ENCODE measurements at regions not wholly inside any gene's neighbourhood (a gene's known extent, or its start where the extent isn't known, plus 50 kb on each side); places are given as distances from the start of the nearest gene placed in this dataset.

DNA sequence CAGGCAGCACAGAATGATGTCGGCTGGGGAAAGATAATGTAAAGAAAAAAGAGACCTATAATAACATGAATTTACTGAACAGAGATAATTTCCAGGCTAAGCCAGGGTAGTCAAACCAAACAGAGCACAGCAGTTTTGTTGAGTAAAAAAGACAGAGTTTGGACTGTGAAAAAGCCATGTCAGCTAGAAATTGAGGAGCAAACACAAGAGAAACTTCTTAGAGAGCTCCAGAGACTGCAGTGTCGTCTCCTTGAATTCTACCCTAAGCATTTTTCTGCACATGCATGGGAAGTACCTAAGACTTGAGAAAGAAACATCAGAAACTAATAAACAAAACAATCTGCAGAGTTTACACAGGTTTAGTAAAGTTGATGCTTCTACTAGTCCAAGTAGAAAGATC lies 1098.8 kb upstream of the CDH8 start:
- WGBS (ENCODE audit: insufficient coverage, insufficient replicate concordance, low lambda C conversion rate, missing lambda C conversion rate): 25% methylated on average over 2 of the region's 2 CpGs
- intact Hi-C loops (cut with micrococcal nuclease; ENCODE audit: unreplicated experiment) (no loop called here), in situ Hi-C loops (cut with MboI) (no loop called here)
- Histone ChIP-seq H3K4me2 (ENCODE audit: control insufficient read depth, insufficient read depth) (no peak overlapping the region), H4K20me1 (ENCODE audit: control insufficient read depth, insufficient read depth) (no peaks in the 10 kb centered on the region), H3K4me1 (ENCODE audit: control insufficient read depth, insufficient read depth, low read length) (no peaks in the 10 kb centered on the region), H3K9me3 (replicated peaks; ENCODE audit: control insufficient read depth, insufficient read depth, low read length) (no peaks in the 10 kb centered on the region), H3K36me3 (ENCODE audit: control insufficient read depth in 2 of 2, insufficient read depth in 2 of 2, low read length in 1 of 2) (no peaks in the 10 kb centered on the region), H3K27ac (ENCODE audit: control insufficient read depth, insufficient read depth) (no peak overlapping the region), H3K9ac (ENCODE audit: control insufficient read depth, insufficient read depth, low read length) (no peak overlapping the region), H3K79me2 (ENCODE audit: control insufficient read depth, insufficient read depth, low read length) (no peaks in the 10 kb centered on the region), H3K4me3 (no peak overlapping the region), H3K27me3 (replicated peaks in 1 of 2; ENCODE audit: control insufficient read depth in 2 of 2, insufficient read depth in 2 of 2, low read length in 1 of 2) (no peaks in the 10 kb centered on the region), H2AFZ (ENCODE audit: control insufficient read depth, low read depth, low read length) (no peak overlapping the region)
- RAD21 ChIA-PET (ENCODE audit: unreplicated experiment): no interaction called here
- BruUV-seq (replicated peaks): no TSS peak
- TF ChIP-seq NR2F1 (conservative IDR thresholded peaks at IDR 0.05) (no peak), SP1 (IDR thresholded peaks at IDR 0.05; ENCODE audit: low read depth, low read length) (no peak), CBX3 (IDR thresholded peaks at IDR 0.05; ENCODE audit: borderline replicate concordance, low read depth) (no peak), YY1 (IDR thresholded peaks at IDR 0.05; ENCODE audit: low read depth, low read length) (no peak), ZSCAN29 (IDR thresholded peaks at IDR 0.05) (no peak), FOXK2 (IDR thresholded peaks at IDR 0.05) (no peak), STAT3 (IDR thresholded peaks at IDR 0.05; ENCODE audit: low read depth, low read length) (no peak), CREB1 (IDR thresholded peaks at IDR 0.05; ENCODE audit: low read depth) (no peak), MEF2A (IDR thresholded peaks at IDR 0.05; ENCODE audit: insufficient read depth, low read depth, low read length) (no peak), TCF3 (IDR thresholded peaks at IDR 0.05; ENCODE audit: borderline replicate concordance, insufficient read depth, low read depth, low read length) (no peak), ATF7 (IDR thresholded peaks at IDR 0.05; ENCODE audit: low read depth) (no peak), RAD21 (IDR thresholded peaks at IDR 0.05; ENCODE audit: insufficient read depth, low read depth, low read length) (no peak), MYB (IDR thresholded peaks at IDR 0.05; ENCODE audit: borderline replicate concordance, low read depth, low read length) (no peak), ZNF622 (IDR thresholded peaks at IDR 0.05) (no peak), ZZZ3 (IDR thresholded peaks at IDR 0.05; ENCODE audit: control insufficient read depth, insufficient read length, low read depth) (no peak), SIX5 (IDR thresholded peaks at IDR 0.05; ENCODE audit: low read depth, low read length, severe bottlenecking) (no peak)
- TF ChIP-seq, protein P1, sequence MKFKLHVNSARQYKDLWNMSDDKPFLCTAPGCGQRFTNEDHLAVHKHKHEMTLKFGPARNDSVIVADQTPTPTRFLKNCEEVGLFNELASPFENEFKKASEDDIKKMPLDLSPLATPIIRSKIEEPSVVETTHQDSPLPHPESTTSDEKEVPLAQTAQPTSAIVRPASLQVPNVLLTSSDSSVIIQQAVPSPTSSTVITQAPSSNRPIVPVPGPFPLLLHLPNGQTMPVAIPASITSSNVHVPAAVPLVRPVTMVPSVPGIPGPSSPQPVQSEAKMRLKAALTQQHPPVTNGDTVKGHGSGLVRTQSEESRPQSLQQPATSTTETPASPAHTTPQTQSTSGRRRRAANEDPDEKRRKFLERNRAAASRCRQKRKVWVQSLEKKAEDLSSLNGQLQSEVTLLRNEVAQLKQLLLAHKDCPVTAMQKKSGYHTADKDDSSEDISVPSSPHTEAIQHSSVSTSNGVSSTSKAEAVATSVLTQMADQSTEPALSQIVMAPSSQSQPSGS (IDR thresholded peaks at IDR 0.05; ENCODE audit: low read length): no peak
- TF ChIP-seq, protein P2, sequence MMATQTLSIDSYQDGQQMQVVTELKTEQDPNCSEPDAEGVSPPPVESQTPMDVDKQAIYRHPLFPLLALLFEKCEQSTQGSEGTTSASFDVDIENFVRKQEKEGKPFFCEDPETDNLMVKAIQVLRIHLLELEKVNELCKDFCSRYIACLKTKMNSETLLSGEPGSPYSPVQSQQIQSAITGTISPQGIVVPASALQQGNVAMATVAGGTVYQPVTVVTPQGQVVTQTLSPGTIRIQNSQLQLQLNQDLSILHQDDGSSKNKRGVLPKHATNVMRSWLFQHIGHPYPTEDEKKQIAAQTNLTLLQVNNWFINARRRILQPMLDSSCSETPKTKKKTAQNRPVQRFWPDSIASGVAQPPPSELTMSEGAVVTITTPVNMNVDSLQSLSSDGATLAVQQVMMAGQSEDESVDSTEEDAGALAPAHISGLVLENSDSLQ (IDR thresholded peaks at IDR 0.05): no peak
- TF ChIP-seq, protein P3, sequence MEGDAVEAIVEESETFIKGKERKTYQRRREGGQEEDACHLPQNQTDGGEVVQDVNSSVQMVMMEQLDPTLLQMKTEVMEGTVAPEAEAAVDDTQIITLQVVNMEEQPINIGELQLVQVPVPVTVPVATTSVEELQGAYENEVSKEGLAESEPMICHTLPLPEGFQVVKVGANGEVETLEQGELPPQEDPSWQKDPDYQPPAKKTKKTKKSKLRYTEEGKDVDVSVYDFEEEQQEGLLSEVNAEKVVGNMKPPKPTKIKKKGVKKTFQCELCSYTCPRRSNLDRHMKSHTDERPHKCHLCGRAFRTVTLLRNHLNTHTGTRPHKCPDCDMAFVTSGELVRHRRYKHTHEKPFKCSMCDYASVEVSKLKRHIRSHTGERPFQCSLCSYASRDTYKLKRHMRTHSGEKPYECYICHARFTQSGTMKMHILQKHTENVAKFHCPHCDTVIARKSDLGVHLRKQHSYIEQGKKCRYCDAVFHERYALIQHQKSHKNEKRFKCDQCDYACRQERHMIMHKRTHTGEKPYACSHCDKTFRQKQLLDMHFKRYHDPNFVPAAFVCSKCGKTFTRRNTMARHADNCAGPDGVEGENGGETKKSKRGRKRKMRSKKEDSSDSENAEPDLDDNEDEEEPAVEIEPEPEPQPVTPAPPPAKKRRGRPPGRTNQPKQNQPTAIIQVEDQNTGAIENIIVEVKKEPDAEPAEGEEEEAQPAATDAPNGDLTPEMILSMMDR (IDR thresholded peaks at IDR 0.05 in 2 of 3, conservative IDR thresholded peaks at IDR 0.05 in 1 of 3; ENCODE audit: control insufficient read depth in 2 of 3, extremely low read depth in 1 of 3, insufficient read depth in 1 of 3, low read depth in 3 of 3, low read length in 3 of 3): no peak
- SMC1A ChIA-PET (ENCODE audit: uncharacterized antibody, unreplicated experiment): interaction anchor here (0.6 kb wide), 1 partner anchor 471 kb away, joined by 3 read pairs; no protein-coding TSS in a partner anchor
- POLR2A ChIA-PET: interaction anchor here (0.6 kb wide), 1 partner anchor 71 kb away, joined by 3 read pairs; no protein-coding TSS in a partner anchor
- no peak for FAIRE-seq
- CTCF ChIA-PET: no interaction called here
- no peak for ATAC-seq
- no peak for DNase-seq (ENCODE audit: low read depth, low spot score)
